Heart left ventricle (tissue), 13 donors: ENCODE measurements at regions not wholly inside any gene's neighbourhood (a gene's known extent, or its start where the extent isn't known, plus 50 kb on each side); places are given as distances from the start of the nearest gene placed in this dataset.

Experiments
- POLR2A ChIP-seq, 2 donors: fragments of 450-650 bp; IDR thresholded peaks; one replicate each; pipeline ENCODE4 v1.6.1; 2017; ENCODE audit warnings: antibody characterized with exemption in 2 of 2, mild to moderate bottlenecking in 2 of 2, moderate library complexity in 2 of 2
- TF ChIP-seq, protein P1 (sequence below), 12 donors: fragments of 200-600 bp; sonication (generic) in 4 of 12; IDR thresholded peaks; one replicate each; pipeline versions ENCODE4 v1.5.0 to v1.8.0; 2018 to 2022; ENCODE audit warnings: antibody characterized with exemption in 12 of 12, mild to moderate bottlenecking in 5 of 12
- donor health status: ischemic (EF 13 %, LVEDD 7.1; RV severe dilation, severe dysfunction).
- donor health status: DM: no; HTN: yes; CAD: no.
- donor health status: DM: no; HTN: no; CAD: no.
- donor health status: ischemic (EF 25% LVEDD 6.9; RV normal size, moderate dysfunction).
- donor health status: ischemic (EF 25% LVEDD 5.7; RV mildly dilated, moderate dysfunction).
- donor health status: ischemic (EF 35%, LVEDD 5.7; RV mildly dilated, moderate dysfunction).
- donor health status: nonischemic (EF 11% LVEDD 7.7; RV severe dilation, severe dysfunction).
- donor health status: DM: yes; HTN: yes; CAD: no.
- donor health status: PGD.
- donor health status: ischemic (EF 29% LVEDD 5.4; RV normal size, mild dysfunction).
- donor health status: nonischemic (EF 23%, LVEDD 6.1; RV moderate dilation, normal function).

GRCh38 chr14:49508124-49508523 is 78.1 kb downstream of the RPS29 start:
- TF ChIP-seq, protein P1, sequence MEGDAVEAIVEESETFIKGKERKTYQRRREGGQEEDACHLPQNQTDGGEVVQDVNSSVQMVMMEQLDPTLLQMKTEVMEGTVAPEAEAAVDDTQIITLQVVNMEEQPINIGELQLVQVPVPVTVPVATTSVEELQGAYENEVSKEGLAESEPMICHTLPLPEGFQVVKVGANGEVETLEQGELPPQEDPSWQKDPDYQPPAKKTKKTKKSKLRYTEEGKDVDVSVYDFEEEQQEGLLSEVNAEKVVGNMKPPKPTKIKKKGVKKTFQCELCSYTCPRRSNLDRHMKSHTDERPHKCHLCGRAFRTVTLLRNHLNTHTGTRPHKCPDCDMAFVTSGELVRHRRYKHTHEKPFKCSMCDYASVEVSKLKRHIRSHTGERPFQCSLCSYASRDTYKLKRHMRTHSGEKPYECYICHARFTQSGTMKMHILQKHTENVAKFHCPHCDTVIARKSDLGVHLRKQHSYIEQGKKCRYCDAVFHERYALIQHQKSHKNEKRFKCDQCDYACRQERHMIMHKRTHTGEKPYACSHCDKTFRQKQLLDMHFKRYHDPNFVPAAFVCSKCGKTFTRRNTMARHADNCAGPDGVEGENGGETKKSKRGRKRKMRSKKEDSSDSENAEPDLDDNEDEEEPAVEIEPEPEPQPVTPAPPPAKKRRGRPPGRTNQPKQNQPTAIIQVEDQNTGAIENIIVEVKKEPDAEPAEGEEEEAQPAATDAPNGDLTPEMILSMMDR (IDR thresholded peaks at IDR 0.05), result no peak
- TF ChIP-seq POLR2A (IDR thresholded peaks at IDR 0.05), result no peak
